GM12878 (cell line): ENCODE measurements at regions not wholly inside any gene's neighbourhood (a gene's known extent, or its start where the extent isn't known, plus 50 kb on each side); places are given as distances from the start of the nearest gene placed in this dataset.

Experiments used
- ATAC-seq: fragments of 200-7000 bp; cut with Tn5 transposase; 3 replicates; pipeline ENCODE4 v1.9.1; 2020; ENCODE audit warnings: mild to moderate bottlenecking, moderate library complexity
- BruUV-seq: library from RNA; stranded (reverse); fragments of 400-500 nt; replicated peaks from 2 replicates; lab custom pipeline; 2021; lab: Mats Ljungman, UMichigan
- CTCF ChIA-PET: fragments of 300-600 bp; sonication (Branson Sonifier 250); formaldehyde crosslinking; extraction: SDS; loops from one replicate; lab custom pipeline; 2021; ENCODE audit warnings: inconsistent platforms; lab: Yijun Ruan, JAX
- POLR2A ChIA-PET: fragments of 350-600 bp; formaldehyde crosslinking; extraction: SDS; loops from one replicate; lab custom pipeline; 2021; ENCODE audit warnings: inconsistent platforms; lab: Charles Lee
- RAD21 ChIA-PET: fragments of 300-600 bp; sonication (Branson Sonifier 250); formaldehyde crosslinking; loops from one replicate; lab custom pipeline; 2023; ENCODE audit warnings: antibody characterized with exemption; ENCODE audit not compliant: unreplicated experiment; lab: Charles Lee
- SMC1A ChIA-PET: fragments of 300-600 bp; sonication (Branson Sonifier 250); formaldehyde crosslinking; loops from one replicate; lab custom pipeline; 2023; ENCODE audit not compliant: unreplicated experiment, uncharacterized antibody; lab: Charles Lee
- DNase-seq: peaks from one replicate; pipeline ENCODE4 v3.0.0-alpha.2; 2011; ENCODE audit warnings: low read depth, low spot score
- FAIRE-seq: peaks from 3 replicates; lab custom pipeline; 2011; peaks lifted over from hg19 to GRCh38; lab: Jason Lieb, UNC
- H2AFZ ChIP-seq: 2 replicates; pipeline ENCODE4 v1.6.0; 2011; ENCODE audit warnings: low read depth, low read length, control low read depth; ENCODE audit not compliant: control insufficient read depth
- H3K27ac ChIP-seq: 2 replicates; pipeline ENCODE4 v1.5.1; 2011; ENCODE audit warnings: control low read depth; ENCODE audit not compliant: control insufficient read depth, insufficient read depth
- H3K27me3 ChIP-seq, 2 experiments: replicated peaks in 1 of 2; 2 replicates each; pipeline versions ENCODE4 v1.6.0 to v1.6.1; 2011; ENCODE audit warnings: low read length in 1 of 2; ENCODE audit not compliant: control insufficient read depth in 2 of 2, insufficient read depth in 2 of 2
- H3K36me3 ChIP-seq, 2 experiments: 2 replicates each; pipeline ENCODE4 v1.5.1; 2011; ENCODE audit warnings: low read length in 1 of 2; ENCODE audit not compliant: control insufficient read depth in 2 of 2, insufficient read depth in 2 of 2
- H3K4me1 ChIP-seq: 2 replicates; pipeline ENCODE4 v1.6.1; 2011; ENCODE audit warnings: mild to moderate bottlenecking, low read length, moderate library complexity, mixed read lengths; ENCODE audit not compliant: control insufficient read depth, insufficient read depth
- H3K4me2 ChIP-seq: 2 replicates; pipeline ENCODE4 v1.6.0; 2011; ENCODE audit warnings: control low read depth; ENCODE audit not compliant: control insufficient read depth, insufficient read depth
- H3K4me3 ChIP-seq: fragments of 200-600 bp; sonication (generic); 2 replicates; pipeline ENCODE4 v1.5.1; 2016
- H3K79me2 ChIP-seq: 2 replicates; pipeline ENCODE4 v1.6.0; 2011; ENCODE audit warnings: low read length; ENCODE audit not compliant: control insufficient read depth, insufficient read depth
- H3K9ac ChIP-seq: 2 replicates; pipeline ENCODE4 v1.8.0; 2011; ENCODE audit warnings: low read length, control low read depth, mixed read lengths; ENCODE audit not compliant: control insufficient read depth, insufficient read depth
- H3K9me3 ChIP-seq: replicated peaks from 3 replicates; pipeline ENCODE4 v1.5.1; 2011; ENCODE audit warnings: mild to moderate bottlenecking, low read length; ENCODE audit not compliant: control insufficient read depth, insufficient read depth
- H4K20me1 ChIP-seq: 2 replicates; pipeline ENCODE4 v1.6.0; 2011; ENCODE audit not compliant: control insufficient read depth, insufficient read depth
- BRCA1 ChIP-seq: IDR thresholded peaks from 2 replicates; pipeline ENCODE4 v1.6.1; 2011; ENCODE audit warnings: low read depth, low read length, improper control_type of control experiment
- CEBPZ ChIP-seq: fragments of 150-350 bp; IDR thresholded peaks from 2 replicates; pipeline ENCODE4 v1.6.1; 2016; ENCODE audit warnings: low read depth, low read length
- CHD4 ChIP-seq: fragments of 200-600 bp; sonication (generic); IDR thresholded peaks from 2 replicates; pipeline ENCODE4 v1.6.1; 2016; ENCODE audit warnings: mild to moderate bottlenecking
- HDAC6 ChIP-seq: fragments of 200-600 bp; sonication (generic); IDR thresholded peaks from one replicate; pipeline ENCODE4 v1.8.0; 2017; ENCODE audit warnings: antibody characterized with exemption; ENCODE audit not compliant: unreplicated experiment
- IRF5 ChIP-seq: fragments of 450-650 bp; IDR thresholded peaks from 2 replicates; pipeline ENCODE4 v1.6.1; 2017; ENCODE audit warnings: borderline replicate concordance
- MLLT1 ChIP-seq: fragments of 450-650 bp; IDR thresholded peaks from 2 replicates; pipeline ENCODE4 v1.6.1; 2016; ENCODE audit warnings: mild to moderate bottlenecking
- MTA3 ChIP-seq: IDR thresholded peaks from 2 replicates; pipeline ENCODE4 v1.6.1; 2012; ENCODE audit warnings: low read length, inconsistent platforms, borderline replicate concordance
- MYB ChIP-seq: fragments of 150-350 bp; IDR thresholded peaks from 2 replicates; pipeline ENCODE4 v1.6.1; 2014; ENCODE audit warnings: mild to moderate bottlenecking, low read depth, low read length, borderline replicate concordance
- NBN ChIP-seq: fragments of 450-650 bp; IDR thresholded peaks from 2 replicates; pipeline ENCODE4 v1.6.1; 2016
- NR2F1 ChIP-seq: fragments of 450-650 bp; conservative IDR thresholded peaks from 2 replicates; pipeline ENCODE4 v1.6.1; 2017; ENCODE audit warnings: mild to moderate bottlenecking
- PAX5 ChIP-seq: IDR thresholded peaks from 2 replicates; pipeline ENCODE4 v1.6.1; 2011; ENCODE audit warnings: low read depth, low read length, borderline replicate concordance
- SMAD1 ChIP-seq: fragments of 450-650 bp; IDR thresholded peaks from 2 replicates; pipeline ENCODE4 v1.6.1; 2018; ENCODE audit warnings: mild to moderate bottlenecking, low read depth; ENCODE audit not compliant: partially characterized antibody
- STAT3 ChIP-seq: IDR thresholded peaks from 2 replicates; pipeline ENCODE4 v1.6.1; 2011; ENCODE audit warnings: low read depth, low read length, improper control_type of control experiment
- YBX1 ChIP-seq: fragments of 450-650 bp; IDR thresholded peaks from 2 replicates; pipeline ENCODE4 v1.6.1; 2016; ENCODE audit warnings: antibody characterized with exemption
- ZNF217 ChIP-seq: fragments of 450-650 bp; IDR thresholded peaks from 2 replicates; pipeline ENCODE4 v1.6.1; 2017; ENCODE audit warnings: antibody characterized with exemption, mild to moderate bottlenecking
- ZNF687 ChIP-seq: fragments of 450-650 bp; IDR thresholded peaks from 2 replicates; pipeline ENCODE4 v1.6.1; 2017; ENCODE audit warnings: mild to moderate bottlenecking, moderate library complexity
- WGBS: methylation state at CpG from one replicate; pipeline ENCODE4 v1.1.6; 2016; ENCODE audit warnings: low lambda C conversion rate; ENCODE audit not compliant: insufficient replicate concordance, insufficient coverage; ENCODE audit errors: missing lambda C conversion rate; 5-methylcytosine and 5-hydroxymethylcytosine counted together
- in situ Hi-C: fragments of 300-500 bp; cut with MboI; formaldehyde crosslinking; loops from 9 replicates; pipeline ENCODE4 v1.14.3; 2018; ENCODE audit warnings: mixed read lengths
- intact Hi-C: fragments of 100-400 bp; cut with micrococcal nuclease; formaldehyde crosslinking; loops from one replicate; pipeline ENCODE4 v1.14.2; 2022; ENCODE audit not compliant: unreplicated experiment

- TF ChIP-seq CEBPZ, result no peak
- TF ChIP-seq SMAD1, result no peak
- no peak for TF ChIP-seq CHD4
- TF ChIP-seq BRCA1, result no peak
- no peak for TF ChIP-seq PAX5
- TF ChIP-seq IRF5, result no peak
- TF ChIP-seq HDAC6, result no peak
- TF ChIP-seq STAT3, result no peak
Observed at GRCh38 chr13:55084630-55085029, 2056.0 kb downstream of the OLFM4 start (continued).

- no peak for FAIRE-seq
- TF ChIP-seq MTA3 (no peak), MYB (no peak), YBX1 (no peak), ZNF217 (no peak), MLLT1 (no peak), STAT3 (no peak), NR2F1 (no peak), NBN (no peak), ZNF687 (no peak)
Observed at GRCh38 chr13:55087085-55087484, 2053.6 kb upstream of the PRR20A start.

More at GRCh38 chr13:55087085-55087484, 2053.6 kb upstream of the PRR20A start:
- no peak overlapping the region for H3K4me2 ChIP-seq
- SMC1A ChIA-PET, result no interaction called here
- in situ Hi-C loops (no loop called here), intact Hi-C loops (no loop called here)
- RAD21 ChIA-PET, result no interaction called here
- no peak overlapping the region for H2AFZ ChIP-seq
- CTCF ChIA-PET, result no interaction called here
- H3K4me1 ChIP-seq, result no peaks in the 10 kb centered on the region
- no peak overlapping the region for H3K4me3 ChIP-seq
- BruUV-seq, result no TSS peak
- 33% methylated on average over 2 of the region's 2 CpGs for WGBS
- H3K9ac ChIP-seq, result no peak overlapping the region
- DNase-seq, result no peak
- no peak for ATAC-seq
- H3K27ac ChIP-seq, result no peak overlapping the region
- POLR2A ChIA-PET, result no interaction called here
- H3K27me3 ChIP-seq, result no peaks in the 10 kb centered on the region
- H3K79me2 ChIP-seq, result no peaks in the 10 kb centered on the region
- no peaks in the 10 kb centered on the region for H3K36me3 ChIP-seq
- no peaks in the 10 kb centered on the region for H4K20me1 ChIP-seq
- H3K9me3 ChIP-seq, result no peaks in the 10 kb centered on the region
